Adrenal gland (tissue), 5 donors: ENCODE measurements at regions not wholly inside any gene's neighbourhood (a gene's known extent, or its start where the extent isn't known, plus 50 kb on each side); places are given as distances from the start of the nearest gene placed in this dataset.

Source experiments
- CTCF ChIP-seq, 6 experiments: fragments of 450-650 bp in 4 of 6; fragments of 200-600 bp in 2 of 6; sonication (generic) in 1 of 6; IDR thresholded peaks; 1 replicate in 5 of 6; 2 replicates in 1 of 6; pipeline versions ENCODE4 v1.5.1 to v1.8.0; 2016 to 2021; ENCODE audit warnings: antibody characterized with exemption in 6 of 6, mild to moderate bottlenecking in 2 of 6, moderate library complexity in 1 of 6
- POLR2A ChIP-seq, 2 donors: fragments of 450-650 bp; IDR thresholded peaks; one replicate each; pipeline ENCODE4 v1.6.1; 2017; ENCODE audit warnings: antibody characterized with exemption in 2 of 2, mild to moderate bottlenecking in 2 of 2, moderate library complexity in 1 of 2
- donor health status: DM: no; HTN: no; CAD: no.

GRCh38 chr5:11977904-11978303 is 73.7 kb upstream of the CTNND2 start:
- TF ChIP-seq CTCF (IDR thresholded peaks at IDR 0.05) (no peak), POLR2A (IDR thresholded peaks at IDR 0.05) (no peak)
